Mesothelial cell of epicardium (in vitro differentiated cells): ENCODE measurements at regions not wholly inside any gene's neighbourhood (a gene's known extent, or its start where the extent isn't known, plus 50 kb on each side); places are given as distances from the start of the nearest gene placed in this dataset.

ENCODE experiments used
- DNase-seq, 2 experiments: peaks; one replicate each; pipeline ENCODE4 v3.0.0; 2021; ENCODE audit warnings: low spot score in 2 of 2; ENCODE audit not compliant: unreplicated experiment in 2 of 2
- H3K27ac Mint-ChIP-seq: 2 replicates; pipeline ENCODE4 v1.8.0; 2021; ENCODE audit warnings: mixed read lengths
- H3K27me3 Mint-ChIP-seq: 2 replicates; pipeline ENCODE4 v1.8.0; 2021; ENCODE audit warnings: low read depth, mixed read lengths
- H3K36me3 Mint-ChIP-seq: 2 replicates; pipeline ENCODE4 v1.8.0; 2021; ENCODE audit warnings: mixed read lengths
- H3K4me1 Mint-ChIP-seq: 2 replicates; pipeline ENCODE4 v1.8.0; 2021; ENCODE audit warnings: mixed read lengths
- H3K4me3 Mint-ChIP-seq: 2 replicates; pipeline ENCODE4 v1.8.0; 2021; ENCODE audit warnings: mild to moderate bottlenecking, moderate library complexity, mixed read lengths
- H3K9me3 Mint-ChIP-seq: 2 replicates; pipeline ENCODE4 v1.8.0; 2021; ENCODE audit warnings: mixed read lengths
- CTCF ChIP-seq: fragments of 200-600 bp; sonication (generic); IDR thresholded peaks from one replicate; pipeline ENCODE4 v1.5.0; 2021; ENCODE audit warnings: antibody characterized with exemption; ENCODE audit not compliant: unreplicated experiment

- no peaks in the 10 kb centered on the region for H3K36me3 Mint-ChIP-seq
- DNase-seq: no peak
- peaks cover 10% of the 10 kb centered on the region for H3K9me3 Mint-ChIP-seq
- peaks cover 3% of the 10 kb centered on the region for H3K4me1 Mint-ChIP-seq
- no peak overlapping the region for H3K4me3 Mint-ChIP-seq
- no peaks in the 10 kb centered on the region for H3K27me3 Mint-ChIP-seq
- no peak overlapping the region for H3K27ac Mint-ChIP-seq
- TF ChIP-seq CTCF: no peak
Observed at GRCh38 chr3:105222568-105223093, 144.1 kb upstream of the ALCAM start.

- DNase-seq: no peak
- Mint-ChIP-seq H3K4me3 (no peak overlapping the region), H3K27me3 (no peaks in the 10 kb centered on the region), H3K36me3 (peaks cover under 1% of the 10 kb centered on the region), H3K9me3 (peaks cover 7% of the 10 kb centered on the region), H3K4me1 (peaks cover 3% of the 10 kb centered on the region), H3K27ac (no peak overlapping the region)
- no peak for TF ChIP-seq CTCF
Observed at GRCh38 chr3:105223815-105224214, 142.9 kb upstream of the ALCAM start.

GRCh38 chr3:105228696-105229095 lies 138.0 kb upstream of the ALCAM start:
- DNase-seq: no peak
- Mint-ChIP-seq H3K36me3 (peaks cover 3% of the 10 kb centered on the region), H3K27me3 (no peaks in the 10 kb centered on the region), H3K9me3 (peaks cover 5% of the 10 kb centered on the region), H3K27ac (no peak overlapping the region), H3K4me3 (no peak overlapping the region), H3K4me1 (peaks cover 9% of the 10 kb centered on the region)
- no peak for TF ChIP-seq CTCF

GRCh38 chr3:105232553-105232952 lies 134.2 kb upstream of the ALCAM start:
- DNase-seq: no peak

GRCh38 chr3:105233010-105233409 lies 133.7 kb upstream of the ALCAM start:
- H3K27me3 Mint-ChIP-seq: no peaks in the 10 kb centered on the region
- peaks cover 3% of the 10 kb centered on the region for H3K36me3 Mint-ChIP-seq
- no peak overlapping the region for H3K27ac Mint-ChIP-seq
- H3K4me1 Mint-ChIP-seq: peaks cover 16% of the 10 kb centered on the region
- TF ChIP-seq CTCF: no peak
- peaks cover 5% of the 10 kb centered on the region for H3K9me3 Mint-ChIP-seq
- DNase-seq: no peak
- no peak overlapping the region for H3K4me3 Mint-ChIP-seq

More at GRCh38 chr3:105232553-105232952, 134.2 kb upstream of the ALCAM start:
- no peak for TF ChIP-seq CTCF
- no peaks in the 10 kb centered on the region for H3K27me3 Mint-ChIP-seq
- peak overlapping the region; percentile 3 for H3K27ac Mint-ChIP-seq
- H3K4me3 Mint-ChIP-seq: no peak overlapping the region
- H3K36me3 Mint-ChIP-seq: peaks cover 3% of the 10 kb centered on the region
- peaks cover 16% of the 10 kb centered on the region for H3K4me1 Mint-ChIP-seq
- peaks cover 5% of the 10 kb centered on the region for H3K9me3 Mint-ChIP-seq

- H3K9me3 Mint-ChIP-seq: no peaks in the 10 kb centered on the region
- no peaks in the 10 kb centered on the region for H3K27me3 Mint-ChIP-seq
- TF ChIP-seq CTCF: no peak
- H3K27ac Mint-ChIP-seq: no peak overlapping the region
- no peak for DNase-seq
- H3K4me1 Mint-ChIP-seq: peaks cover 25% of the 10 kb centered on the region
- H3K36me3 Mint-ChIP-seq: no peaks in the 10 kb centered on the region
- no peak overlapping the region for H3K4me3 Mint-ChIP-seq
Observed at GRCh38 chr3:105235221-105235620, 131.5 kb upstream of the ALCAM start.
